H1 (cell line): ENCODE measurements at regions not wholly inside any gene's neighbourhood (a gene's known extent, or its start where the extent isn't known, plus 50 kb on each side); places are given as distances from the start of the nearest gene placed in this dataset.

Experiments
- CTCF ChIA-PET: fragments of 300-600 bp; sonication (Branson Sonifier 250); formaldehyde crosslinking; loops from one replicate; lab custom pipeline; 2021; ENCODE audit not compliant: partially characterized antibody; lab: Charles Lee
- POLR2A ChIA-PET: fragments of 300-600 bp; sonication (Branson Sonifier 250); formaldehyde crosslinking; loops from one replicate; lab custom pipeline; 2021; ENCODE audit warnings: inconsistent platforms; ENCODE audit not compliant: partially characterized antibody; lab: Charles Lee
- DNase-seq, 2 experiments: peaks; one replicate each; pipeline versions ENCODE4 v3.0.0 to v3.0.0-alpha.2; 2010 to 2022; ENCODE audit warnings: low spot score in 2 of 2, low read depth in 1 of 2, mixed read lengths in 1 of 2
- FAIRE-seq: peaks from 2 replicates; lab custom pipeline; 2011; peaks lifted over from hg19 to GRCh38; lab: Jason Lieb, UNC
- H2AFZ ChIP-seq: 2 replicates; pipeline ENCODE4 v1.8.1; 2012; ENCODE audit warnings: low read length, inconsistent platforms
- H2AK5ac ChIP-seq: 2 replicates; pipeline ENCODE4 v1.6.1; 2013; ENCODE audit warnings: low read depth, low read length
- H2BK120ac ChIP-seq: replicated peaks from 2 replicates; pipeline ENCODE3; 2013; ENCODE audit warnings: low read depth, low read length, inconsistent platforms
- H2BK12ac ChIP-seq: 2 replicates; pipeline ENCODE4 v1.6.1; 2013; ENCODE audit warnings: low read depth, low read length
- H2BK15ac ChIP-seq: 2 replicates; pipeline ENCODE4 v1.6.1; 2013; ENCODE audit warnings: low read length
- H2BK20ac ChIP-seq: 2 replicates; pipeline ENCODE4 v1.6.1; 2013; ENCODE audit warnings: low read length
- H2BK5ac ChIP-seq: 2 replicates; pipeline ENCODE4 v1.6.1; 2013; ENCODE audit warnings: low read depth, low read length
- H3K14ac ChIP-seq: 2 replicates; pipeline ENCODE4 v1.6.1; 2013; ENCODE audit warnings: inconsistent platforms; ENCODE audit not compliant: insufficient read length
- H3K18ac ChIP-seq: 2 replicates; pipeline ENCODE4 v1.6.1; 2013; ENCODE audit warnings: low read length; ENCODE audit errors: extremely low read depth
- H3K23ac ChIP-seq: 2 replicates; pipeline ENCODE4 v1.6.1; 2013; ENCODE audit warnings: inconsistent platforms; ENCODE audit not compliant: insufficient read length
- H3K23me2 ChIP-seq: 2 replicates; pipeline ENCODE4 v1.6.1; 2013; ENCODE audit warnings: low read depth, low read length
- H3K27ac ChIP-seq: 2 replicates; pipeline ENCODE4 v1.6.1; 2011; ENCODE audit warnings: low read depth, low read length, inconsistent platforms
- H3K27me3 ChIP-seq, 4 experiments: replicated peaks in 1 of 4; 1 replicate in 1 of 4; 2 replicates in 3 of 4; pipeline versions ENCODE4 v1.6.1 to v1.8.1; 2011 to 2013; ENCODE audit warnings: low read length in 3 of 4, mild to moderate bottlenecking in 3 of 4, inconsistent platforms in 2 of 4, mixed read lengths in 2 of 4, moderate library complexity in 1 of 4; ENCODE audit not compliant: control insufficient read depth in 3 of 4, insufficient read depth in 3 of 4; ENCODE audit errors: extremely low read depth in 1 of 4
- H3K36me3 ChIP-seq, 4 experiments: 2 replicates each; pipeline versions ENCODE4 v1.6.1 to v1.8.1; 2011 to 2013; ENCODE audit warnings: mild to moderate bottlenecking in 4 of 4, low read length in 3 of 4, moderate library complexity in 2 of 4, control low read depth in 1 of 4, inconsistent platforms in 1 of 4; ENCODE audit not compliant: insufficient read depth in 4 of 4, control insufficient read depth in 2 of 4
- H3K4ac ChIP-seq: replicated peaks from 2 replicates; pipeline ENCODE3; 2013; ENCODE audit warnings: low read length, low read depth, mixed read lengths, inconsistent platforms; ENCODE audit not compliant: insufficient read length
- H3K4me1 ChIP-seq, 4 experiments: replicated peaks in 1 of 4; 1 replicate in 1 of 4; 2 replicates in 3 of 4; pipeline versions ENCODE4 v1.6.1 to v1.8.1; 2011 to 2013; ENCODE audit warnings: low read length in 3 of 4, inconsistent platforms in 2 of 4, mixed read lengths in 1 of 4; ENCODE audit not compliant: insufficient read depth in 4 of 4, control insufficient read depth in 3 of 4
- H3K4me2 ChIP-seq, 2 experiments: 2 replicates each; pipeline versions ENCODE4 v1.6.1 to v1.8.1; 2011 to 2013; ENCODE audit warnings: low read depth in 2 of 2, low read length in 2 of 2, control low read depth in 1 of 2, inconsistent platforms in 1 of 2, mild to moderate bottlenecking in 1 of 2; ENCODE audit not compliant: insufficient read depth in 1 of 2
- H3K4me3 ChIP-seq, 4 experiments: fragments of 200-600, 300-600 bp in 1 of 4; sonication (generic), shearing (Covaris generic), sonication (Bioruptor Twin) in 1 of 4; 2 replicates each; pipeline versions ENCODE4 v1.5.1 to v1.8.1; 2011 to 2016; ENCODE audit warnings: low read length in 4 of 4, low read depth in 3 of 4, control low read depth in 2 of 4, inconsistent platforms in 2 of 4, mild to moderate bottlenecking in 2 of 4, mixed read lengths in 1 of 4, moderate library complexity in 1 of 4; ENCODE audit not compliant: insufficient read depth in 2 of 4; ENCODE audit errors: extremely low read depth in 1 of 4
- H3K56ac ChIP-seq: replicated peaks from 2 replicates; pipeline ENCODE3; 2013; ENCODE audit warnings: low read depth, mild to moderate bottlenecking, mixed read lengths, low read length, inconsistent platforms; ENCODE audit not compliant: insufficient read length
- H3K79me1 ChIP-seq: 2 replicates; pipeline ENCODE4 v1.6.1; 2013; ENCODE audit warnings: low read depth, low read length, control low read depth
- H3K79me2 ChIP-seq, 2 experiments: 2 replicates each; pipeline versions ENCODE4 v1.6.1 to v1.8.1; 2012 to 2013; ENCODE audit warnings: low read length in 2 of 2, mild to moderate bottlenecking in 2 of 2, inconsistent platforms in 1 of 2; ENCODE audit not compliant: insufficient read depth in 2 of 2, control insufficient read depth in 1 of 2
- H3K9ac ChIP-seq, 4 experiments: replicated peaks in 1 of 4; 1 replicate in 1 of 4; 2 replicates in 3 of 4; pipeline versions ENCODE4 v1.6.1 to v1.8.1; 2011 to 2013; ENCODE audit warnings: low read depth in 3 of 4, low read length in 3 of 4, control low read depth in 2 of 4, mild to moderate bottlenecking in 2 of 4, moderate library complexity in 2 of 4, inconsistent platforms in 1 of 4; ENCODE audit errors: extremely low read depth in 1 of 4
- H3K9me3 ChIP-seq, 2 experiments: 2 replicates each; pipeline versions ENCODE4 v1.6.1 to v1.8.1; 2012 to 2013; ENCODE audit warnings: mild to moderate bottlenecking in 2 of 2, moderate library complexity in 2 of 2, control low read depth in 1 of 2, inconsistent platforms in 1 of 2, low read depth in 1 of 2, low read length in 1 of 2, mixed read lengths in 1 of 2; ENCODE audit not compliant: insufficient read depth in 2 of 2
- H4K20me1 ChIP-seq, 2 experiments: replicated peaks in 1 of 2; 2 replicates each; pipeline versions ENCODE3 to v1.8.1; 2011 to 2013; ENCODE audit warnings: inconsistent platforms in 2 of 2, low read length in 2 of 2, mild to moderate bottlenecking in 1 of 2; ENCODE audit not compliant: insufficient read depth in 2 of 2, control insufficient read depth in 1 of 2
- H4K5ac ChIP-seq: 2 replicates; pipeline ENCODE4 v1.6.1; 2013; ENCODE audit warnings: low read length, low read depth, mixed read lengths, inconsistent platforms; ENCODE audit not compliant: insufficient read length
- H4K8ac ChIP-seq: 2 replicates; pipeline ENCODE4 v1.8.0; 2013; ENCODE audit warnings: mild to moderate bottlenecking, moderate library complexity, low read length, inconsistent platforms; ENCODE audit not compliant: insufficient read depth; ENCODE audit errors: extremely low read depth
- H4K91ac ChIP-seq: replicated peaks from 2 replicates; pipeline ENCODE3; 2013; ENCODE audit warnings: low read length, mixed read lengths, inconsistent platforms; ENCODE audit not compliant: insufficient read length
- CEBPB ChIP-seq: IDR thresholded peaks from 2 replicates; pipeline ENCODE4 v1.6.1; 2012; ENCODE audit warnings: low read depth, low read length
- MAX ChIP-seq: IDR thresholded peaks from 2 replicates; pipeline ENCODE4 v1.6.1; 2012; ENCODE audit warnings: inconsistent platforms
- PHF8 ChIP-seq: fragments of 200-600 bp; sonication (generic); conservative IDR thresholded peaks from 2 replicates; pipeline ENCODE4 v1.7.1; 2012; ENCODE audit warnings: low read depth, mild to moderate bottlenecking, inconsistent platforms, low read length, moderate library complexity
- RAD21 ChIP-seq, 2 experiments: IDR thresholded peaks in 1 of 2; conservative IDR thresholded peaks in 1 of 2; 2 replicates each; pipeline ENCODE4 v1.6.1; 2011; ENCODE audit warnings: low read depth in 2 of 2, low read length in 2 of 2, improper control_type of control experiment in 1 of 2, inconsistent platforms in 1 of 2, mild to moderate bottlenecking in 1 of 2, moderate library complexity in 1 of 2
- SIX5 ChIP-seq: IDR thresholded peaks from 2 replicates; pipeline ENCODE4 v1.6.1; 2011; ENCODE audit warnings: mild to moderate bottlenecking, low read depth, low read length
- USF2 ChIP-seq: IDR thresholded peaks from 2 replicates; pipeline ENCODE4 v1.6.1; 2011; ENCODE audit warnings: low read length, improper control_type of control experiment
- WGBS, 2 experiments: shearing (Covaris generic) in 1 of 2; methylation state at CpG; one replicate each; pipeline versions ENCODE4 v1.1.6 to v1.1.7; 2013 to 2015; ENCODE audit warnings: low lambda C conversion rate in 2 of 2, mixed read lengths in 2 of 2, inconsistent platforms in 1 of 2, low coverage in 1 of 2, missing lambda C conversion rate in 1 of 2; ENCODE audit not compliant: insufficient replicate concordance in 2 of 2, insufficient coverage in 1 of 2, insufficient read length in 1 of 2; ENCODE audit errors: extremely low coverage in 1 of 2, missing lambda C conversion rate in 1 of 2; 5-methylcytosine and 5-hydroxymethylcytosine counted together

GRCh38 chr4:188279184-188279583 is 139.9 kb downstream of the TRIML1 start:
- no peaks in the 10 kb centered on the region for H3K79me2 ChIP-seq
- peaks cover 9% of the 10 kb centered on the region; the same call in 1 of the 2 replicates for H3K23me2 ChIP-seq
- ChIA-PET POLR2A (no interaction called here), CTCF (interaction anchor here (0.9 kb wide), 1 partner anchor 8 kb away, joined by 3 read pairs; no protein-coding TSS in a partner anchor)
- no peak overlapping the region for H3K9ac ChIP-seq
- peaks cover 0 to 3% (median 0%) of the 10 kb centered on the region in 4 experiments; a peak in 2 of 7 replicates for H3K4me1 ChIP-seq
- H2BK15ac ChIP-seq, result no peak overlapping the region
- H3K27me3 ChIP-seq, result peaks cover 5 to 15% (median 11%) of the 10 kb centered on the region in 4 experiments
- H3K27ac ChIP-seq, result no peak overlapping the region
- FAIRE-seq, result no peak
- no peak overlapping the region for H2BK12ac ChIP-seq
- no peak overlapping the region for H4K8ac ChIP-seq
- no peak overlapping the region for H4K5ac ChIP-seq
- no peak overlapping the region for H3K4ac ChIP-seq
- H4K20me1 ChIP-seq, result no peaks in the 10 kb centered on the region
- no peak overlapping the region for H3K23ac ChIP-seq
- H2BK20ac ChIP-seq, result no peak overlapping the region
- 87% methylated on average over 5 of the region's 5 CpGs; no CpG with 5 or more reads in 1 of the 2 experiments for WGBS, 2 experiments
- no peak overlapping the region for H2BK5ac ChIP-seq
- no peak for TF ChIP-seq PHF8
- TF ChIP-seq MAX, result 0 out of 2 replicates have a peak, but pooled peaks have one; percentile 13
- no peak for TF ChIP-seq SIX5
- peak in 1 of 2 experiments; percentile 4; a peak in 2 of 4 replicates for TF ChIP-seq RAD21 (IDR thresholded peaks at IDR 0.05 in 1 of 2, conservative IDR thresholded peaks at IDR 0.05 in 1 of 2; ENCODE audit: low read depth in 2 of 2, low read length in 2 of 2)
- TF ChIP-seq USF2, result peak; percentile 19; the same call in 1 of the 2 replicates
- no peak for TF ChIP-seq CEBPB
- no peak overlapping the region for H3K4me2 ChIP-seq
- no peaks in the 10 kb centered on the region for H3K9me3 ChIP-seq
- H3K56ac ChIP-seq, result no peak overlapping the region
- H4K91ac ChIP-seq, result peak overlapping the region; percentile 20
- H3K14ac ChIP-seq, result no peak overlapping the region
- no peak overlapping the region for H2AFZ ChIP-seq
- no peak overlapping the region for H3K4me3 ChIP-seq
- H3K79me1 ChIP-seq, result no peaks in the 10 kb centered on the region
- no peak overlapping the region for H2BK120ac ChIP-seq
- H2AK5ac ChIP-seq, result no peak overlapping the region
- H3K36me3 ChIP-seq, result no peaks in the 10 kb centered on the region
- no peak overlapping the region for H3K18ac ChIP-seq
- DNase-seq, result no peak
